ENCODE measurements at regions not wholly inside any gene's neighbourhood (a gene's known extent, or its start where the extent isn't known, plus 50 kb on each side); places are given as distances from the start of the nearest gene placed in this dataset.

GRCh38 chr15:46701346-46701745 is 1016.0 kb upstream of the SEMA6D start:
- H3K27ac ChIP-seq, result no peak overlapping the region
- TF ChIP-seq ZFX (IDR thresholded peaks at IDR 0.05; ENCODE audit: borderline replicate concordance) (no peak), CTCF (IDR thresholded peaks at IDR 0.05) (no peak)

- TF ChIP-seq ZFX (IDR thresholded peaks at IDR 0.05; ENCODE audit: borderline replicate concordance), result no peak
- no peak for TF ChIP-seq CTCF (IDR thresholded peaks at IDR 0.05)
- H3K27ac ChIP-seq, result no peak overlapping the region
Observed at GRCh38 chr15:46701896-46702295, 1015.4 kb upstream of the SEMA6D start.

GRCh38 chr15:46703020-46703861 is 1014.1 kb upstream of the SEMA6D start:
- no peak overlapping the region for H3K27ac ChIP-seq
- TF ChIP-seq CTCF (IDR thresholded peaks at IDR 0.05) (no peak), ZFX (IDR thresholded peaks at IDR 0.05; ENCODE audit: borderline replicate concordance) (no peak)

GRCh38 chr15:46703871-46704637 is 1013.3 kb upstream of the SEMA6D start:
- TF ChIP-seq ZFX (IDR thresholded peaks at IDR 0.05; ENCODE audit: borderline replicate concordance) (no peak), CTCF (IDR thresholded peaks at IDR 0.05) (no peak)
- no peak overlapping the region for H3K27ac ChIP-seq

GRCh38 chr15:46707452-46707851 is 1009.9 kb upstream of the SEMA6D start:
- TF ChIP-seq ZFX (IDR thresholded peaks at IDR 0.05; ENCODE audit: borderline replicate concordance), result no peak
- no peak for TF ChIP-seq CTCF (IDR thresholded peaks at IDR 0.05)
- H3K27ac ChIP-seq, result no peak overlapping the region

GRCh38 chr15:46708226-46708625 is 1009.1 kb upstream of the SEMA6D start:
- no peak for TF ChIP-seq CTCF (IDR thresholded peaks at IDR 0.05)
- no peak for TF ChIP-seq ZFX (IDR thresholded peaks at IDR 0.05; ENCODE audit: borderline replicate concordance)

More at GRCh38 chr15:46708226-46708625, 1009.1 kb upstream of the SEMA6D start:
- H3K27ac ChIP-seq, result no peak overlapping the region
